Right atrium auricular region (tissue), 2 donors: ENCODE measurements at regions not wholly inside any gene's neighbourhood (a gene's known extent, or its start where the extent isn't known, plus 50 kb on each side); places are given as distances from the start of the nearest gene placed in this dataset.

ENCODE experiments used
- DNase-seq: peaks from one replicate; pipeline ENCODE4 v3.0.0-alpha.2; 2019; ENCODE audit warnings: low spot score
- H3K27ac ChIP-seq, 2 donors: fragments of 200-600 bp; sonication (generic); 1 replicate in 1 of 2; 2 replicates in 1 of 2; pipeline ENCODE4 v1.5.1; 2016 to 2019
- H3K27me3 ChIP-seq, 2 donors: fragments of 200-600 bp; sonication (generic); one replicate each; pipeline versions ENCODE4 v1.5.1 to v1.6.0; 2017 to 2019
- H3K36me3 ChIP-seq: fragments of 200-600 bp; sonication (generic); one replicate; pipeline ENCODE4 v1.5.1; 2016
- H3K4me1 ChIP-seq, 2 donors: fragments of 200-600 bp; sonication (generic); one replicate each; pipeline versions ENCODE4 v1.5.1 to v1.6.0; 2017 to 2019
- H3K4me3 ChIP-seq, 2 donors: fragments of 200-600 bp; sonication (generic); 1 replicate in 1 of 2; 2 replicates in 1 of 2; pipeline ENCODE4 v1.5.1; 2017 to 2019; ENCODE audit warnings: mild to moderate bottlenecking in 1 of 2, moderate library complexity in 1 of 2
- H3K9me3 ChIP-seq, 2 donors: fragments of 200-600 bp; sonication (generic); one replicate each; pipeline ENCODE4 v1.5.1; 2019
- TF ChIP-seq, protein P1 (sequence below), 2 donors: fragments of 200-600 bp; sonication (generic); IDR thresholded peaks; one replicate each; pipeline ENCODE4 v1.5.1; 2019; ENCODE audit warnings: antibody characterized with exemption in 2 of 2

DNA sequence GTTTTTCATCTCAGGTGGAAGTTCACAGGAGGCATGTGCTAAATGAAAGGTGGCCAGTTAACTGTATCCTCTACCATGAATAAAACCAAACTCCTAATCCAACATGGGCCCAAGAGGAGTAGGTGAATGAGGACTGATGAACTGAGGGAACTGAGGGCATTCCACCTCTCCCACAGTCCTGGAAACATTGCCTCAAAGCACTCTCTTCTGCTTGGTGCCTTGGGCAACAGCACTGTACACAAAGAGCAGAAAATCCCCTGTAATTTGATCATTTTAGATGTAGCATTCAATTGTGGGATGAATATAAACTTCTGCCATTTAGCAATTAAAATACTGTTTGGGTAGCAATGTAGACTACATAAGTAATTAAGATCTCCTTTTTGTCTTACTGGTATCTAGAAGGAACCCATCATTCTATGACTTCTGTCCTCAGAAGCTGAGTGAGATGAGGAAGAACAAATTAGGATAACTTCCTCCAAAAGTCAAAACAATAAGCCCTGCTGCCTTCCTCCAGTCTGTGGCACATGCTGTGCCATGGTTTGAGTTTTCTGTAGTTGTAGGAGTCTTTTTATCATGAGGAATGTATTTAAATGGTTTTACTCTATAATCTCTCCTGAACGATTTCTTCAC lies 86.7 kb upstream of the ZEB2 start:
- peak overlapping the region in 1 of 2 donors; percentile 38 for H3K27ac ChIP-seq
- TF ChIP-seq, protein P1, sequence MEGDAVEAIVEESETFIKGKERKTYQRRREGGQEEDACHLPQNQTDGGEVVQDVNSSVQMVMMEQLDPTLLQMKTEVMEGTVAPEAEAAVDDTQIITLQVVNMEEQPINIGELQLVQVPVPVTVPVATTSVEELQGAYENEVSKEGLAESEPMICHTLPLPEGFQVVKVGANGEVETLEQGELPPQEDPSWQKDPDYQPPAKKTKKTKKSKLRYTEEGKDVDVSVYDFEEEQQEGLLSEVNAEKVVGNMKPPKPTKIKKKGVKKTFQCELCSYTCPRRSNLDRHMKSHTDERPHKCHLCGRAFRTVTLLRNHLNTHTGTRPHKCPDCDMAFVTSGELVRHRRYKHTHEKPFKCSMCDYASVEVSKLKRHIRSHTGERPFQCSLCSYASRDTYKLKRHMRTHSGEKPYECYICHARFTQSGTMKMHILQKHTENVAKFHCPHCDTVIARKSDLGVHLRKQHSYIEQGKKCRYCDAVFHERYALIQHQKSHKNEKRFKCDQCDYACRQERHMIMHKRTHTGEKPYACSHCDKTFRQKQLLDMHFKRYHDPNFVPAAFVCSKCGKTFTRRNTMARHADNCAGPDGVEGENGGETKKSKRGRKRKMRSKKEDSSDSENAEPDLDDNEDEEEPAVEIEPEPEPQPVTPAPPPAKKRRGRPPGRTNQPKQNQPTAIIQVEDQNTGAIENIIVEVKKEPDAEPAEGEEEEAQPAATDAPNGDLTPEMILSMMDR (IDR thresholded peaks at IDR 0.05) = no peak
- H3K4me1 ChIP-seq = no peaks in the 10 kb centered on the region
- no peaks in the 10 kb centered on the region for H3K27me3 ChIP-seq
- no peaks in the 10 kb centered on the region for H3K9me3 ChIP-seq
- no peak overlapping the region for H3K4me3 ChIP-seq
- H3K36me3 ChIP-seq = no peaks in the 10 kb centered on the region
- no peak for DNase-seq

DNA sequence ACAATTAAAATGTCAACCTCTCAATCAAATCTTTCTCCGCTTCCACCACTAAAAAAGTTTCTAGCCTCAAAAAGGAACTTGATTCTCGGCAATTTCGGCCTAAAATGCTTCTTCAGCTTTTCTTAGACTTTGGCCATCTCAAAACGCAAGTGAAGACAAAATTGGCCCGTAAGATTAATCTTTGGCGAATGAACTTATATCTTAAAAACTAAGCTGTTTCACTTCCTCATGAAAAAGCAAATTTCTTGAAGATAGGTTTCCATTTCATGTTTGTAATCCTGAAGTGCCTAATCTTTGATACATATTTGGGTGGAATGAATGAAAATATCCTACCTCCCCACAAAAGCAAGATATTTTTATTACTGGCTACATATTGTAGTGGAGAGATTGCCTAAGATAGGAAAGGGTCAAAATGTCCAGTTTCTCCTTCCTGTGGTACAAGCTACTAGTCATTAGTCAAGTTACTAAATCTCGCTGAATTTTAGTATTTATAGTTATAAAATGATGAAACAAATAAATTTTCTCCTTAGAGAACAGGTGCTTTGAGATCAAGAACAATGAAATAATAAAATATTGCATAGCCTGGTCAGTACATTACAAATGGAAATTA lies 85.4 kb upstream of the ZEB2 start:
- TF ChIP-seq, protein P1 (IDR thresholded peaks at IDR 0.05) = no peak
- no peaks in the 10 kb centered on the region for H3K36me3 ChIP-seq
- H3K27ac ChIP-seq = no peak overlapping the region
- no peaks in the 10 kb centered on the region for H3K4me1 ChIP-seq
- no peak overlapping the region for H3K4me3 ChIP-seq
- H3K27me3 ChIP-seq = no peaks in the 10 kb centered on the region
- no peaks in the 10 kb centered on the region for H3K9me3 ChIP-seq
- DNase-seq = no peak

- Histone ChIP-seq H3K27ac (no peak overlapping the region), H3K36me3 (no peaks in the 10 kb centered on the region), H3K9me3 (no peaks in the 10 kb centered on the region), H3K4me1 (no peaks in the 10 kb centered on the region), H3K4me3 (no peak overlapping the region), H3K27me3 (no peaks in the 10 kb centered on the region)
- no peak for DNase-seq
- TF ChIP-seq, protein P1 (IDR thresholded peaks at IDR 0.05) = no peak
These were observed 83.4 kb upstream of the ZEB2 start for GRCh38 chr2:144603334-144603733.

DNA sequence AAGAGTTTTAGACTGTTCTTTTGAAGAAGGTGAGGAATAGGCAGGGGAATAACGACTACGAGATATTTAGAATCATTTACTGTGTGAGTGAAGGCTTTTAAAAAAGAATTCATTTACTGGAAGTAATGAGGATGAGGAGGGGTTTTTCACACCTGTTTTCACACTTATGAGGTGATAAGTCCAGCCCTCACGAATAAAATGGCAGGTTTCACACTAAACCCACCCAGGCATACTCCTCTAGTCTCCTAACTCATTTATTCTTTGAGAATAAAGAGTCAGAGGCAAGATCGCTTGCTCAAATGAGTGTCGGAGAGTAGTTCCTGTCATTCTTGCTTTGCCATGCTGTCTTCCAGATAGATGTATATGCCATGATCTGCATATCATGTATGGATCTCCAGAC lies 79.0 kb upstream of the ZEB2 start:
- H3K27ac ChIP-seq = no peak overlapping the region
- TF ChIP-seq, protein P1 (IDR thresholded peaks at IDR 0.05) = no peak
- H3K4me1 ChIP-seq = no peaks in the 10 kb centered on the region
- no peaks in the 10 kb centered on the region for H3K9me3 ChIP-seq
- H3K4me3 ChIP-seq = no peak overlapping the region
- H3K36me3 ChIP-seq = no peaks in the 10 kb centered on the region
- DNase-seq = no peak
- H3K27me3 ChIP-seq = no peaks in the 10 kb centered on the region

GRCh38 chr2:144597894-144598593 lies 78.1 kb upstream of the ZEB2 start:
- H3K36me3 ChIP-seq = no peaks in the 10 kb centered on the region
- no peak for DNase-seq
- no peak overlapping the region for H3K4me3 ChIP-seq
- H3K4me1 ChIP-seq = no peaks in the 10 kb centered on the region
- no peak overlapping the region for H3K27ac ChIP-seq
- no peaks in the 10 kb centered on the region for H3K9me3 ChIP-seq
- no peaks in the 10 kb centered on the region for H3K27me3 ChIP-seq
- TF ChIP-seq, protein P1 (IDR thresholded peaks at IDR 0.05) = no peak
